GOT3 (cell line): ENCODE measurements at regions not wholly inside any gene's neighbourhood (a gene's known extent, or its start where the extent isn't known, plus 50 kb on each side); places are given as distances from the start of the nearest gene placed in this dataset.

ENCODE experiments used
- DNase-seq: peaks from one replicate; lab custom pipeline; 2025; ENCODE audit warnings: mixed read lengths; lab: John Stamatoyannopoulos, UW

DNA sequence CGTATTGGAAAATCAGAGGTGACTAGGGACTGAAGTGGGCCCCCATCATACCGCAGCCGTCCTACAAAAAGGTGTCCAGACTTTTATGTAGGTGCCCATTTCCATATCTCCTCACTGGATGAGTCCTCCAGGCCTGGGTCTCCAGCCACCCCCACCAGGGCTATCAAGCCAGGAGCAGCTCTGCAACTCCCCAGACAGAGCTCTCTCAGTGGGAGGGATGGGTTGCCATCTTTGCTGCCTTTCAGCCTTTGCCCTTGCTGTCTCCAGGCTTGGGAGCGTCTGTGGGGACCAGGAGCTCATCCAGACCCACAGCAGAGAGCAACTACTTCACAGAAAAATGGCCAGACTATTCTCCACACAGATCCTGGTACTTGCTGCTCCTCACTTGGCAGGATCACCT, 802.7 kb upstream of the IGFBP3 start:
- no peak for DNase-seq

DNA sequence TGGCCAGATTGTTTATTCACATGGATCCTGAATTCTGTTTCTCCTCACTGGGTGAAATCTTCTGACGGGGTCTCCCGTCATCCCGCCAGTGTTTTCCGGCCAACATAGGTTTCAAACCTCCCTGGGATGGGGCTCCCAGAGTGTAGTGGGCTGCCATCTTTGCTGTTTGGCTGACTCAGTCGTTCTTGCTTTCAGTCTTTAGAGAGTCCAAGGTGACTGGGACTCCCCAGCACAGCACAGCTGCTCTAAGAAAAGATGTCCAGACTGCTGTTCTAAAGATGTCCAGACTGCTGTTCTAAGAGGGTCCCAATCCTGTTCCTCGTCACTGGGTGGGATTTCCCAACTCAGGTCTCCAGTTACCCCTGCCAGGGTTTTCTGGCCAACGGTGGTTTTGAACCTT, 801.9 kb upstream of the IGFBP3 start:
- no peak for DNase-seq

DNA sequence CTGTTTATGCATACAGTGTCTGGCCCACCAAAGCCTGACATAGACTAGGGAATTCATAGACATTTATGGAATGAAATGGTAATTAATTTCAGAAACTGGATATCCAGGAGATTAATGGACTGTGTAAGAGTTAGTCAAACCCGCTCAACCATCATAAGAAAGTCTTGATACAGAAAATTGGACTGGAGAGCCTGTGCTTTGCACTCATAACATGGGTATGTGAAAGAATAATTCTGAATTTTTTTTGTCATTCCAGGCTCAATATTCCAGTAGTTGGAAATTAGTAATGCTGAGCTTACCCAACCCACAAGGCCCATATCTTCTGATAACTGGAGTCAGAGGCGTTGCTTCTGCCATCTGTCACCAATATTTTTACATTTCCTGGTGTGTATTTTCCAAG, 799.7 kb upstream of the IGFBP3 start:
- no peak for DNase-seq

DNA sequence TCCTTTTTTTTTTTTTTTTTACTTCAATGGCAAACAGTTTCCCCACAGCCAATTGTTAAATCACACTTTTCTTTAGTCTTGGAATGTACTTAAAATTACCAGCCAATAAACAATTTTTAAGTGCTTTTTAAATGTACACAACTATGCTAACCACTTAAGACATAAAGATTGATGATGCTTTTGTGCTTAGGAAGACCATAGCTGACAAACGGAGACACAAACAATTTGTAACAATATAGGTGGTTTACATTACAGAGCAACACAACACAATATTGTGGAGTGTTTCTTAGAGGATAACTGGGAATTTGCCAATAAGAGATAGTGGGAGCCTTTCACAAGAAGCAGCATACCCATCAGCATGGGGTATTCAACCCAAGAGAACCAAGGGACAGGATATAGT, 798.5 kb upstream of the IGFBP3 start:
- DNase-seq, result no peak

DNA sequence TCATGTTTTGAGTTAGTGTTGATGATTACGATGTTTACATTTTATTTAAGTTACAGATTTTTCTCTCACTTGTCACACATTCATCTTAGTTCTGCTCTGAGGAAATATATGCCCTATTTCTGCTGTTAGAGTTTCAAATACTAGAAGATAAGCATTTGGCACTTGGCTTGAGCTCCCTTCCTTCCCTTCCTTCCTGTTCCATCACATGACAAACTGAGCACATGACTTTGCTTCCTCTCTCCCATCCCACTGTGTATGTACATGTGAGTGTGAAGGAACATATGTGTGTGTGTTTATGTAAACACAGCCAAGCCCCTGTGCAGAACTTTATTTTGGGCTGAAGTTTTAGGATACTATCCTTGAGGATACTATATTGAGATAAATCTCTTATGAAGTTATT, 795.9 kb upstream of the IGFBP3 start:
- DNase-seq, result no peak

DNA sequence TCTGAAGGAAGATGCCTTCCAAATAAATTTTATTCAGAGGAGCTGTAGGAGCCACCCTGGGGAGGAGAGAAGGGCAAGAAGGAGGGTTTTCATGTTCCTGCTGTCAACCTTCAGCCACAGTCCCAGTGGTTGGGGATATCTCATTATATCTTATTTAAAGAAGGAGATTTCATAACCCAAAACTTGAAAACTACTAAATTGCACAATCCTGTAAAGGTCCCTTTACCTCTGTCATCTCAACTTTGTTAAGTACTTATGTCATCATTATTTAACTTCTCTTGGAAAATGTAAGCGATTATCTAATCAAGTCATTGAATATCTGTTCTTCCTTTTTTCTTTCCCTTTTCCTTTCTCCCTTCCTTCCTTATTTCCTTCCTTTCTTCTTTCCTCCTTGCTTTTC, 794.5 kb upstream of the IGFBP3 start:
- DNase-seq, result no peak

DNA sequence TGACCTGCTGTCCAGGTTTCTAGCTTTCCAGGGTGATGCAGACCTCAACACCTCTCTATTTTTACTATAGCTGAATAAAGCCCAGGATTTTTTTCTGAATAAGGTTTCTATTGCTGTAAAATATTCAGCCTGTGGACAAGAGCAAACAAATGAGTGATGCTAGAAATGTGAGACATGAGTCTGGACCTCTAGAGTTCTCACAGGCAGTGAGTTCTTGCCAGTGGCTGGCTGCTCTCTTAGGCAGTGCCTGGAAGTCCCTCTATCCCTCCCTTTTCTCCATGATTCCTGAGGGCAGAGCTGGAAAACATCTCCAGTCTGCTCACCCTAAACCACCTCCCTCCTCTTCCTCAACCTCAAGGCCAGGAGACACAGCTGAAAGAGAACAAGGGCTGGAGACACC, 793.8 kb upstream of the IGFBP3 start:
- DNase-seq, result no peak

DNA sequence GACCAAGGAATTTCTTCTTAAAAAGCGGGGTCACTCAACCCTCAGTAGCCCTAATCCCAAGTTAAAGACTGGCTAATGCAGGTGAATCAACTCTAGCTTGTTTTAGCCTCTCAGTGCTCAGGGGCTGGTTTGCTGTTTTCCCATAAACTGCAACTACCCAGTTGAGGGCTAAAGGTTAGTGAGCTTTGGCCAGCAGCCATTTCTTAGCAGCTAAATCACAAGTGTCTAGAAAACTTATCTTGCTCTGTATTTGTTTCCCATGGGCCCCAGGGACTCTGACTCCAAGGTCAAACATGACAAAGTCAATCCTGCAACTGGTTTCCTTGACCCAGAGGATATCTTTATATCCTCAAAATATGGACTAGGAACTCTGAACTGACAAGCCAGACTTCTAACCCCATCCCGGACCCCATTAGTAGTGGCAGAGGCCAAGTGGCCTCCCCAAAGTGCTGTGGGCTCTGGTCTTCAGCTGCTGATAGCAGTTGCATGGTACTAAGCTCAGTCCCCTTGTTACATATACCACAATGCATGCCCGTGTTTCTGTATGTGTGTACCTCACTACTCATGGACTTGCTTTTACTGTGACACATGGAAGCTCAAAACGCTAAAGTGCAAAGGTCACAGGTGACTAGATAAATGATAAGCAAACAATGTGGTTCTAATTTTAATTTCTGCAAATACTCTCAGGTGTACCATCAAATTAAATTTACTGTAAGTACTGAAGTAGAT, 793.0 kb upstream of the IGFBP3 start:
- no peak for DNase-seq

DNA sequence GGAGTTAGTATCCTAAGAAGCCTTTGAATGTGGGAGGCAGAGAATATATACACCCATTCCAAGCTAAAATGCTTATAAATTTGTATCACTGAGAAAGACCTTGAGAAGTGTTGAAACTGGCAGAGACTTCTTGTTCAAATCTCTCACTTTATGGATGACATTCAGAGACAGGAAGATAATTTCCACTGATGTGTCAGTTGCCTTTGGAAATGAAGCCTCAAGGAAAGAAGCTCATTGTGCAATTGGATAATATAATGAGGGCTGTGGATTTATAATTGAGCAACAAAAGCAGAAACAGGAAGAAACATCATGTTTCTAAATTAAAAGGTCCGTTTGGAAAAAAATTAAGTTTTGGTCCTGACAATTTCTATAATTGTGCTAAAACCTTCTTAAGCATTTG, 789.9 kb upstream of the IGFBP3 start:
- no peak for DNase-seq

DNA sequence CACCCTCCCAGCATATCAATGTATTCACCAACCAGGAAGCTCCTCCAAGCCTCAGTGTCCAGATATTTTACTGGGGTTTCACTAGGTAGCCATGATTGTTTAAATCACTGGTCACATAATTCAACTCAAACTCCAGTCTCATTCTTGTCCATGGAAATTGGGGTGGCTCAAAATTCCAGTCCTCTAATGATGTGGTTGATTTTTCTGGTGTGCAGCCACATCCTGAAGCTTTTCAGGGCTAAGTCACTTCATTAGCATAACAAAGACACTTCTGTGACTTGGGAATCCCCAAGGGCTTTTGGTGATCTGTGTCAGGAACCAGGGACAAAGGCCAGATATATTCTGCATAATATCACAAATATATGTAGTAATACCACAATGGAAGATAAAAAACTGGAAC, 786.9 kb upstream of the IGFBP3 start:
- no peak for DNase-seq

DNA sequence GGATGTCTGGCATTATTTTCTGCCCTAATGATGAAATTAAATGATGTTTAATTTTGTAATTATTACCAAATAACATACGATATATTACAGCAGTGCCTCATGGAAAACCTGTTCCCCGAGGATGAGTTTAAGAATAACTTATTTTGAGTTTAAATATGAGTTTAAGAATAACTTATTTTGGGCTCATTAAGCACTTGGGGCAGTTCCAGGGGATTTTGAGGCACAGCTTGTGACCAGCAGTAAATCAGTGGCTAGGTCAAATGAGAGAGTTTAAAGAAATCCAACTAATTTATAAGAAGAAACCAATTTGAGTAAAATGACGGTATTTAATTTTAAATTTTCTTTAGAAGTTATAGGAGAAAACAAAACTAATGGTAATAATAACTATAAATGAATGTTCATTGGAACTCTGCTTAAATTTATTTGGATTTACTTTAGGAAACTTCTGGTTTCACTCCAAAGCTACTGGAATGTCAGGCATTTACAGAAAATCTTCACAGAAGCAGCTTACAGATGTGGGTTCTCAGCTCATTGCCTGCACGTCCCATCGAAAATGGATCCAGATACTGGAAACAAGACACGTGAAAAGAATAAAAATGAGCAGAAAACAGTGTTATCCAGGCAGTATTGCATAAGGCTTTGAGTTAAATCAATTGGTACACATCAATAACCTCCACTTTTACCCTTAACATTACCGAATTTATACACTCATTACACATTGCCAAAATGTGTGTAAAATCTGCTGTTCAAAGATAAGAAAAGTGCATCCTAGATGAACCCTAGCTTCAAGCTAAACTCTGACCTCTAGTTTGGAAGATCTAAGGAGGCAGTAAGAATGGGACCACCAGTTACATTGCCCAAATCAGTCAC, 784.5 kb upstream of the IGFBP3 start:
- DNase-seq, result no peak

DNA sequence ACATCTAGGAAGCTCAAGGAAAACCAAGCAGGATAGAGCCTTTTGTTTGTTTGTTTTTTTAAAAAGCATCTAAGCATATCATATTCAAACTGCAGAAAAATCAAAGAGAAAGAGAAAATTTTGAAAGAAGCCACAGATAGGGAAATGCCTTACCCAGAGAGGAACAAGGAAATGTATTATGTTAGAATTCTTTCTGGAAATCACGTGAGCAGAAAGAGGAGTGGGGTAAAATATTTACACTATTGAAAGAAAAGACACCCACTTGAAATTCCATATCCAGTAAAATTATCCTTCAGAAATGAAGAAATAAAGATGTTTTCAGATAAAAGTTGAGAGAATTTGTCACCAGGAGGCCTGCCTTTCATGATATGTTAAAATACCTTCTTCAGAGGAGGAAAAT, 775.7 kb upstream of the IGFBP3 start:
- DNase-seq, result no peak

DNA sequence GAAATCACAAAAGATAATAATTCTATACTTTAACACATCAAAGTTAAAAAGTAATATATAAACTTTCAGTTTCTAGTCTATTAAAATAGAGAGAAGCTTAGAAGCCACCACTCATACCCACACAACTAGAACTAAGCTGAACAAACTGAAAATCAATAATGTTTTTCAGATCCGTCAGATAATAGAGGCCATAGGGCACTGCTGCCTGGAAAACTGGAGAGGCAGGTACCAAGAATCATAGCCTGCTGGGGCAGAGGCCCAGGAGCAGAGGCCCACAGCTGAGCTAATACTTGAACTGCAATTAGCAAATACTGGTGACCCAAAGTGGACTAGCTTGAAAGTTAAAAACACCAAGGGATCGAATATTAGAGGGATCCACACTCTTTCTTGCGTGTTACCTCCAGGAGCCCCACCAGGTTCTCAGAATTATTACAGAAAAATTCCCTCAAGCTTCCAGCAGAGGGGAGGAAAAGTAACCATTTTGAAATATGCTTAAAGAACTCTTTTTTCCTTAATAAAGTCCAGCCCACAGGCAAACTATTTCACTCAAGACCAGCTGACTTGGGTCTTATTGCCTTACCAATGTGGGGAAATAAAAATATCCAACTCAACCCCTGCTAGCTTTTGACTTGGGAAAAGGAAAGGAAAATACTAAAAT, 774.1 kb upstream of the IGFBP3 start:
- no peak for DNase-seq

DNA sequence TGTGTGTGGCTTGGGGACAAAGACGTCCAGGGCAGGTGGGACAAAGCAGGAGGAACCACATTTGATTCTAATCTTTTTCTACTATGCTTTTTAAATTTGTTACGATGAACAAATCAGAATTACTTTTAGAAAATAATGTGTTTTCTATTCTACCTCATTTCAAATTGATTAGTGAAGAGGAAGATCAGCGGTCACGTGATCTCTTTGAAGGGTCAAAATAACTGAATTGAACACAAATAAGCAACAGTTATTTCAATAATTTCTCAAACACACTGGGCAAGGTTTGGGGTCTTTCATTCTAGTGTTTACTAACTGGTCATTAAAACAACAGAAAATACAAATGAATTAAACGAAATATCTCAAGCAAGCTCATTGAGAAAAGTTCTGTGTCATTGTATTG, 773.0 kb upstream of the IGFBP3 start:
- no peak for DNase-seq

DNA sequence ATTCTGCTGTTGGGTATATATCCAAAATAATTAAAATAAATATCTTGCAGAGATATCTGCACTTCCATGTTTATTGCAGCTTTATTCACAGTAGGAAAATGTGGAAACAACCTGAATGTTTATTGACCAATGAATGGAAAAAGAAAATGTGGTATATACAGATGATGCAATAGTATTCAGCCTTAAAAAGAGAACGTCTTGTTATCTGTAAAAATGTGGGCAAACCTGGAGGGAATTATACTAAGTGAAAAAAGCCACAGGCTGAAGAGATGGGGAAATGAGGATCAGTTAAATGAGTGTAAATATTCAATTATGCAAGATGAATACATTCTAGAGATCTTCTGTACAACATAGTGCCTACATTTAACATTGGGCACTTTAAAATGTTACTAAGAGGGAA, 766.1 kb upstream of the IGFBP3 start:
- DNase-seq, result no peak

DNA sequence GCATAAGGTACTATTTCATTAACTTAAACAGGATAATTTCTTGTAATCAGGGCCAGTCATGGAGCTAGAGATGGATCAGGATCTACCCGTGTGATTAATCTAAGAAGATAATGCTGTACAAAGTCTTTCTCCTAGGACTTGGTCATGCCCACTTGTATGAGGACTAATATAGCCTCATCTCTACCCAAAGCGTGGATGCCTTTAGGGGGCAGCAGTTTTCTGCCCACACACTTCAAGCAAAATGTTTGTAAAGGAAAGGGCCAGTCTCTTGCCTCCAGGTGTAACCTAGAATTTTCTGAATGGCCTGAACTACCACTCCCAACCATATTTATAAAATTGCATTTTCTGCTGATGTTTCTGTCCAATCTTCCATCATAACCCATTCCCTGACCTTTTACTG, 764.0 kb upstream of the IGFBP3 start:
- no peak for DNase-seq

DNA sequence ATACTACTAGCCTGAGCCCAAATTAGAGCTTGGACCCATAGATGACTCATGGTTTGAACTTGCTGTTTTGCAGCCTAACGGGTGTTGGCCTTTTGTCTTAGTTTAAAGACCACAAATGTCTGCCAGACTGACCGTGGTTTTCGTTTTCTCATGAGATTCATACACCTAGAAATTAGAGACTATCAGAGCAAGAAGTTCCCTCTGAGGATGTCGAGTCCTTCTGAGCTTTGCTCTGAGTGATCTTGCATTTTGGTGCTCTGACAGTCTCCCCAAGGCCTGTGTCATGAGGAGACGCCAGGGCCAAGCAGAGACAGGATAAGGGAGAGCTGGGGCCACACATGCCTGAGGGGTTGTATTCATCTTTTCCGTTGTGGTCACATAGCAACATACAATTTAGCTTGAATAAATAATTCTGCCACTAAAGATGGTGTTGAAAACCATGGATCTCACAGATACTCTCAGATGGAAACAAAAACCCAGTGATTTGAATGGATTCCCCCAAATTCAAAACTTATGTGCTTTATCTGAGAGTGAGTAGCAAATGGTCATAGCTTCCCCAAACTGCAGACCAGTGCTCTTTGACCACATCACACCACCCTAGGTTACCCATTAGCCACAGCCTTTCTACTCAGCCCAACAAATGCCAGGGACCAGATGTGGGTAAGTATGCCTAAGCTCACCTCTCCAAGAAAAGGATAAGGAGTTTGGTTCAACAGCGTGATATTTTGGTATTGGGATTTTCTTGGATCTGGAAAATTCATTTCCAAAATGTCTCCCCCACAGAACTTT, 762.0 kb upstream of the IGFBP3 start:
- DNase-seq, result no peak

DNA sequence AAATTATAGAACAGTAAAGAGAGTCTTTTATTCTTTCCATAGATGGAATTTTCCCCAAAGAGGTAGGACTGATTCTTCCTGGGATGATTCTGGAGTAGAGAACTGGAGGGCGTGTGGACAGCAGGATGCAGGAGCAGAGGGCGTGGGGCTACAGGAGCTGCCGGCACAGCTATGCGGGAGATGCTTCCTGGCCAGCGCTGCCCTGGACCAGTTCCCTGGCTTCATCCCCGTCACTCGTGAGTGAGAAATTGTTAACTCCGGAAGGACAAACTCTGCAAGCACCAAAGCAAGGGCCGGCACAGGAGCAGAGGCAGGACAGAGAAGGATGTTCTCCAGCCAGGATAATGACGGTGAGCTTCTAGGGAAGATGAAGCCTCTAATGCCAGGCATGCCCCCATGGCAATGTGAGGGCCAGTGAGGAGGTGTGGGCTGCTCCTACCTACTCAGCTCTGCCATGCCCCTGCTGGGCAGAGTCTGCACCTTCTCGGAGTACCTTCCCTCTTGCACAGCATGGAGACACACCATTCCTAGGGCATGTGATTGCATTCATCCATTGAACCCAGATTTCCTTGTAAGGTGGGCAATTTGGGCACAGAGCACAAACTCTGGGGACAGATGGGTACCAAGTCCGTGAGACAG, 760.9 kb upstream of the IGFBP3 start:
- DNase-seq, result no peak

DNA sequence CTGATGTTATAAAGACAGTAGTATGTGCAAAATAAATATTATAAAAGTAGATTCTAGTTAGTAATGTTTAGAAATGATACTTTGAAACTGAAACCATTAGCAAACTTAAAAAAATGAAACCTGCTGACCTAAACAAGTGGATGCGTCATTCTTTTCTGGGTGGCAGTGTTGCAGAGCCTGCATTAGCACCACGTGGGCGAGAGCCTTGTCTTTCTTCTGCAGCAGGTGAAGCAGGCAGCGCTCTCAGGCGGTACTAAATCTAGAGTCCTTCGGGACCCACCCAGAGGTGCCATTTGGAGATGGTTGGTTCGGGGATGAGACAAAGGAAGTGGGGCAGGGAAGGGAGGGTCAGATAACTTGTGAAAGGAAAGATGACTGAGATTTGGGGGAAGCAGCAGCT, 759.1 kb upstream of the IGFBP3 start:
- no peak for DNase-seq

DNA sequence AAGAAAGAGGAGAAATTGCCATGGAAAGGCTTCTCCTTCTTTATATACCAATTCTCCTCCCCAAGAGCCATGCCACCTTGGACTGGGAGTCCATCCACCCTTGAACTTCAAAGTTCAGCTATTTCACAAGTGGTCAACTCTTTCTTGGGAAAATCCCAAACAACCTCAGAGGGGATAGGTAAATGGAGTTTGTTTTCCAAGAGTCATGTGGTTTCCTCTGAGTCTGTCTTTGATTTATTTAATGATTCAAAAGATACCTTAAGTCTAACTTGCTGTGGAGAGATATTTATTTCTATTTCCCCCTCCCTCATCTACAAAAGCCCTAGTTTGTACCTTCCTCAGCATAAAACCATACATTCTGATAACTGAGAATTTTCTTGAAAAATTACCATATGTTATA, 758.6 kb upstream of the IGFBP3 start:
- no peak for DNase-seq

DNA sequence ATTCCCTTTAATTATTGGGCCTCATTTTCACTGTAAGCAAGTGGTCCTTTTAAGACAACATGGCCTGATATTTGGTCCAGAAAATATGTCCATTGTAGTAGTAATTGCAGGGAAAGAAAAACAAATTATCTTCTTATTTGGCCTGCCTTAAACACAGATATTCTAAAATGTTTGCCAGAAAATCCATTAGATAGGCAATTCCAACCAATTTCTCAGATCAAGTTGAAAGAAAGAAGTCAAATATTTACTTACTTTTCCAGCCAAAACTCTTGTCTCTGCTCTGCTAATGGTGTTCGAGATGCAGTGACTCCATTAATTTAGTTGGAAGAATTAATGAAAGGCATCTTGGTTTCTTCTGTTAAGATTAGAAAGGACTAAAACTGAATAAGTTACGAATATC, 757.3 kb upstream of the IGFBP3 start:
- no peak for DNase-seq

DNA sequence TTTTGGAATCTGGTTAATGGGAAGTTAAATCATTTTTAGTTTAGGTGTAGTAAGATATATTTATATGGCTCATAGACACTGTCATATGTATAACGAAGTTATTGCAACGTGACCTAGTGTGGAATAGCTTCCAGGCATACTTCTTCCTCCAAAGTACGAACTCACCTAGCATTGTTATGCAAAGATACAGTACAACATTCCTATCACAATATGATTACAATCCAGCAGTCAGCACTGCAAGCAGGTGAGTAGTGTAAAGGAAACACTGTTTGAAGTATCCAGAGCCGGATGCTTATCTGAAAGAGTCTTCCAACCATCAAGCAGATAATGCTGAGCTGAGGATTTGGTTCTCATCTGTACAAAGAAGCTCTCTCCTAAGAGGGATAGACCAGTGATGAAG, 754.4 kb upstream of the IGFBP3 start:
- no peak for DNase-seq
